ENCODE measurements at regions not wholly inside any gene's neighbourhood (a gene's known extent, or its start where the extent isn't known, plus 50 kb on each side); places are given as distances from the start of the nearest gene placed in this dataset.

GRCh38 chr17:6940186-6940649 is 55.6 kb upstream of the ALOX12 start:
- Histone ChIP-seq H3K27me3 (ENCODE audit: insufficient read depth, low read length, poor library complexity) (no peaks in the 10 kb centered on the region), H3K27ac (ENCODE audit: low read length) (no peak overlapping the region), H3K4me1 (ENCODE audit: insufficient read depth, low read length) (no peaks in the 10 kb centered on the region), H3K79me2 (ENCODE audit: insufficient read depth, low read length) (no peaks in the 10 kb centered on the region), H2AFZ (ENCODE audit: low read depth, low read length) (no peak overlapping the region), H4K20me1 (ENCODE audit: insufficient read depth, low read length) (no peaks in the 10 kb centered on the region; the same call in 1 of the 2 replicates), H3K9ac (ENCODE audit: low read depth, low read length) (no peak overlapping the region), H3K36me3 (ENCODE audit: insufficient read depth, low read length) (peaks cover 4% of the 10 kb centered on the region; the same call in 1 of the 2 replicates), H3K9me3 (ENCODE audit: insufficient read depth, low read length, severe bottlenecking) (no peaks in the 10 kb centered on the region), H3K4me2 (ENCODE audit: insufficient read depth, low read length) (no peak overlapping the region), H3K4me3 (ENCODE audit: low read depth in 1 of 2, low read length in 2 of 2) (no peak overlapping the region)
- DNase-seq (no peak), ATAC-seq (ENCODE audit: insufficient read depth, low read depth) (no peak)
- no peak for TF ChIP-seq CTCF (IDR thresholded peaks at IDR 0.05; ENCODE audit: borderline replicate concordance, extremely low read depth, low read length, poor library complexity, severe bottlenecking)
- TF ChIP-seq EZH2 (IDR thresholded peaks at IDR 0.05; ENCODE audit: borderline replicate concordance, low read depth, low read length, severe bottlenecking) = no peak

GRCh38 chr17:6941989-6942388 is 53.9 kb upstream of the ALOX12 start:
- H3K9me3 ChIP-seq (ENCODE audit: insufficient read depth, low read length, severe bottlenecking) = no peaks in the 10 kb centered on the region
- H3K27me3 ChIP-seq (ENCODE audit: insufficient read depth, low read length, poor library complexity) = no peaks in the 10 kb centered on the region
- ATAC-seq (ENCODE audit: insufficient read depth, low read depth) (no peak), DNase-seq (no peak)
- no peak overlapping the region for H3K4me2 ChIP-seq (ENCODE audit: insufficient read depth, low read length)
- TF ChIP-seq CTCF (IDR thresholded peaks at IDR 0.05; ENCODE audit: borderline replicate concordance, extremely low read depth, low read length, poor library complexity, severe bottlenecking) = no peak
- no peak for TF ChIP-seq EZH2 (IDR thresholded peaks at IDR 0.05; ENCODE audit: borderline replicate concordance, low read depth, low read length, severe bottlenecking)
- H3K79me2 ChIP-seq (ENCODE audit: insufficient read depth, low read length) = no peaks in the 10 kb centered on the region
- H4K20me1 ChIP-seq (ENCODE audit: insufficient read depth, low read length) = no peaks in the 10 kb centered on the region; the same call in 1 of the 2 replicates
- H3K36me3 ChIP-seq (ENCODE audit: insufficient read depth, low read length) = peaks cover 4% of the 10 kb centered on the region; the same call in 1 of the 2 replicates
- H3K27ac ChIP-seq (ENCODE audit: low read length) = no peak overlapping the region
- H3K4me1 ChIP-seq (ENCODE audit: insufficient read depth, low read length) = no peaks in the 10 kb centered on the region
- H2AFZ ChIP-seq (ENCODE audit: low read depth, low read length) = no peak overlapping the region
- H3K9ac ChIP-seq (ENCODE audit: low read depth, low read length) = no peak overlapping the region
- H3K4me3 ChIP-seq (ENCODE audit: low read depth in 1 of 2, low read length in 2 of 2) = no peak overlapping the region

- H3K4me1 ChIP-seq (ENCODE audit: insufficient read depth, low read length) = no peaks in the 10 kb centered on the region
- H3K4me3 ChIP-seq (ENCODE audit: low read depth in 1 of 2, low read length in 2 of 2) = no peak overlapping the region
- H3K9ac ChIP-seq (ENCODE audit: low read depth, low read length) = no peak overlapping the region
- H3K36me3 ChIP-seq (ENCODE audit: insufficient read depth, low read length) = peaks cover 4% of the 10 kb centered on the region; the same call in 1 of the 2 replicates
- DNase-seq = no peak
- TF ChIP-seq CTCF (IDR thresholded peaks at IDR 0.05; ENCODE audit: borderline replicate concordance, extremely low read depth, low read length, poor library complexity, severe bottlenecking) = no peak
- no peak for TF ChIP-seq EZH2 (IDR thresholded peaks at IDR 0.05; ENCODE audit: borderline replicate concordance, low read depth, low read length, severe bottlenecking)
- no peaks in the 10 kb centered on the region for H3K79me2 ChIP-seq (ENCODE audit: insufficient read depth, low read length)
- no peaks in the 10 kb centered on the region for H3K27me3 ChIP-seq (ENCODE audit: insufficient read depth, low read length, poor library complexity)
- no peak overlapping the region for H3K4me2 ChIP-seq (ENCODE audit: insufficient read depth, low read length)
- H4K20me1 ChIP-seq (ENCODE audit: insufficient read depth, low read length) = no peaks in the 10 kb centered on the region; the same call in 1 of the 2 replicates
- H2AFZ ChIP-seq (ENCODE audit: low read depth, low read length) = no peak overlapping the region
- no peak overlapping the region for H3K27ac ChIP-seq (ENCODE audit: low read length)
- no peaks in the 10 kb centered on the region for H3K9me3 ChIP-seq (ENCODE audit: insufficient read depth, low read length, severe bottlenecking)
- ATAC-seq (ENCODE audit: insufficient read depth, low read depth) = no peak
Measured at GRCh38 chr17:6943406-6943805, 52.4 kb upstream of the ALOX12 start.
